HEK293T (cell line): ENCODE measurements at regions not wholly inside any gene's neighbourhood (a gene's known extent, or its start where the extent isn't known, plus 50 kb on each side); places are given as distances from the start of the nearest gene placed in this dataset.

Experiments used
- CTCF ChIA-PET: fragments of 350-600 bp; formaldehyde crosslinking; extraction: SDS; loops from one replicate; lab custom pipeline; 2021; ENCODE audit warnings: antibody characterized with exemption, inconsistent platforms; lab: Yijun Ruan, JAX
- POLR2A ChIA-PET: fragments of 350-600 bp; formaldehyde crosslinking; extraction: SDS; loops from one replicate; lab custom pipeline; 2020; ENCODE audit warnings: antibody characterized with exemption, inconsistent platforms; lab: Yijun Ruan, JAX
- DNase-seq: peaks from one replicate; pipeline ENCODE4 v3.0.0; 2012; ENCODE audit warnings: mixed read lengths; ENCODE audit errors: extremely low spot score
- ARNT ChIP-seq: fragments of 450-650 bp; IDR thresholded peaks from 2 replicates; pipeline ENCODE4 v1.6.1; 2017; ENCODE audit warnings: mild to moderate bottlenecking
- BHLHE40 ChIP-seq: fragments of 450-650 bp; IDR thresholded peaks from 2 replicates; pipeline ENCODE4 v1.6.1; 2016; ENCODE audit warnings: mild to moderate bottlenecking, moderate library complexity, borderline replicate concordance
- CTBP1 ChIP-seq: fragments of 450-650 bp; IDR thresholded peaks from 2 replicates; pipeline ENCODE4 v1.6.1; 2016; ENCODE audit warnings: borderline replicate concordance
- ELF4 ChIP-seq: fragments of 450-650 bp; IDR thresholded peaks from 2 replicates; pipeline ENCODE4 v1.6.1; 2017; ENCODE audit warnings: antibody characterized with exemption
- FOXA1 ChIP-seq: fragments of 450-650 bp; IDR thresholded peaks from 2 replicates; pipeline ENCODE4 v1.6.1; 2016; ENCODE audit warnings: mild to moderate bottlenecking
- FOXK2 ChIP-seq: fragments of 450-650 bp; IDR thresholded peaks from 2 replicates; pipeline ENCODE4 v1.6.1; 2016; ENCODE audit warnings: mild to moderate bottlenecking
- FOXM1 ChIP-seq: fragments of 450-650 bp; IDR thresholded peaks from 2 replicates; pipeline ENCODE4 v1.6.1; 2017; ENCODE audit warnings: mild to moderate bottlenecking, borderline replicate concordance
- HDGF ChIP-seq: fragments of 450-650 bp; IDR thresholded peaks from 2 replicates; pipeline ENCODE4 v1.6.1; 2017; ENCODE audit warnings: antibody characterized with exemption, borderline replicate concordance
- L3MBTL2 ChIP-seq: fragments of 450-650 bp; conservative IDR thresholded peaks from 2 replicates; pipeline ENCODE4 v1.6.1; 2016; ENCODE audit warnings: mild to moderate bottlenecking
- LEF1 ChIP-seq: fragments of 450-650 bp; IDR thresholded peaks from 2 replicates; pipeline ENCODE4 v1.6.1; 2017; ENCODE audit warnings: mild to moderate bottlenecking, borderline replicate concordance
- NFRKB ChIP-seq: fragments of 450-650 bp; IDR thresholded peaks from 2 replicates; pipeline ENCODE4 v1.6.1; 2016; ENCODE audit warnings: mild to moderate bottlenecking, moderate library complexity
- PKNOX1 ChIP-seq: fragments of 450-650 bp; IDR thresholded peaks from 2 replicates; pipeline ENCODE4 v1.6.1; 2016
- SP1 ChIP-seq: fragments of 450-650 bp; IDR thresholded peaks from 2 replicates; pipeline ENCODE4 v1.6.1; 2017
- SUZ12 ChIP-seq: fragments of 450-650 bp; IDR thresholded peaks from 2 replicates; pipeline ENCODE4 v1.6.1; 2016; ENCODE audit warnings: mild to moderate bottlenecking
- TARDBP ChIP-seq: fragments of 450-650 bp; IDR thresholded peaks from 2 replicates; pipeline ENCODE4 v1.6.1; 2016
- ZNF384 ChIP-seq: fragments of 450-650 bp; IDR thresholded peaks from 2 replicates; pipeline ENCODE4 v1.6.1; 2016

GRCh38 chr14:59096303-59096702, 92.2 kb upstream of the DAAM1 start:
- no peak for DNase-seq
- CTCF ChIA-PET, result no interaction called here
- TF ChIP-seq FOXK2 (no peak), BHLHE40 (no peak), FOXA1 (no peak), ELF4 (no peak), SP1 (no peak), SUZ12 (no peak), FOXM1 (no peak), CTBP1 (no peak), LEF1 (no peak)
- POLR2A ChIA-PET, result no interaction called here

- no peak for DNase-seq
- ChIA-PET POLR2A (no interaction called here), CTCF (no interaction called here)
- TF ChIP-seq ELF4 (no peak), L3MBTL2 (no peak), FOXA1 (no peak), ARNT (no peak), PKNOX1 (no peak), BHLHE40 (no peak), SUZ12 (no peak)
Observed at GRCh38 chr14:59097681-59098080, 90.8 kb upstream of the DAAM1 start.

- DNase-seq, result no peak
- TF ChIP-seq FOXM1, result no peak
- no peak for TF ChIP-seq ARNT
- no peak for TF ChIP-seq TARDBP
- no peak for TF ChIP-seq BHLHE40
- TF ChIP-seq ZNF384, result no peak
- no peak for TF ChIP-seq ELF4
- TF ChIP-seq FOXA1, result no peak
- TF ChIP-seq SP1, result no peak
- TF ChIP-seq L3MBTL2, result no peak
- no peak for TF ChIP-seq NFRKB
- TF ChIP-seq LEF1, result no peak
- TF ChIP-seq HDGF, result no peak
- TF ChIP-seq CTBP1, result no peak
- ChIA-PET CTCF (no interaction called here), POLR2A (no interaction called here)
Observed at GRCh38 chr14:59098377-59098776, 90.1 kb upstream of the DAAM1 start.

- no peak for DNase-seq
- no peak for TF ChIP-seq FOXA1
- no peak for TF ChIP-seq TARDBP
- no peak for TF ChIP-seq SUZ12
- TF ChIP-seq LEF1, result no peak
- no peak for TF ChIP-seq ZNF384
- no peak for TF ChIP-seq HDGF
- TF ChIP-seq NFRKB, result no peak
- no peak for TF ChIP-seq CTBP1
- no peak for TF ChIP-seq ELF4
- TF ChIP-seq L3MBTL2, result no peak
- no peak for TF ChIP-seq SP1
- TF ChIP-seq FOXK2, result no peak
- TF ChIP-seq FOXM1, result no peak
- ChIA-PET CTCF (no interaction called here), POLR2A (no interaction called here)
Observed at GRCh38 chr14:59100205-59100604, 88.3 kb upstream of the DAAM1 start.

- ChIA-PET CTCF (interaction anchor here (0.6 kb wide), 1 partner anchor 303 kb away, joined by 3 read pairs; no protein-coding TSS in a partner anchor), POLR2A (no interaction called here)
- TF ChIP-seq ZNF384 (no peak), PKNOX1 (no peak), FOXA1 (no peak), NFRKB (no peak), CTBP1 (no peak), ELF4 (no peak), L3MBTL2 (no peak), BHLHE40 (no peak), HDGF (no peak), FOXK2 (no peak), TARDBP (no peak)
- no peak for DNase-seq
Observed at GRCh38 chr14:59101476-59101875, 87.0 kb upstream of the DAAM1 start.

GRCh38 chr14:59103396-59103795, 85.1 kb upstream of the DAAM1 start:
- TF ChIP-seq ELF4 (no peak), NFRKB (no peak), HDGF (no peak), FOXM1 (no peak), BHLHE40 (no peak), ARNT (no peak), FOXK2 (no peak), TARDBP (no peak), PKNOX1 (no peak), FOXA1 (no peak), ZNF384 (no peak)
- ChIA-PET CTCF (no interaction called here), POLR2A (no interaction called here)
- no peak for DNase-seq

- POLR2A ChIA-PET, result no interaction called here
Observed at GRCh38 chr14:59107819-59108218, 80.6 kb upstream of the DAAM1 start.

More at GRCh38 chr14:59107819-59108218, 80.6 kb upstream of the DAAM1 start:
- CTCF ChIA-PET, result no interaction called here
- no peak for TF ChIP-seq LEF1
- no peak for TF ChIP-seq TARDBP
- TF ChIP-seq SP1, result no peak
- no peak for TF ChIP-seq ARNT
- no peak for TF ChIP-seq SUZ12
- no peak for TF ChIP-seq FOXA1
- no peak for TF ChIP-seq NFRKB
- no peak for DNase-seq
